Mesendoderm (in vitro differentiated cells): ENCODE measurements at regions not wholly inside any gene's neighbourhood (a gene's known extent, or its start where the extent isn't known, plus 50 kb on each side); places are given as distances from the start of the nearest gene placed in this dataset.

Experiments used
- DNase-seq: peaks from one replicate; pipeline ENCODE4 v3.0.0; 2013
- H2AK5ac ChIP-seq: 2 replicates; pipeline ENCODE4 v1.6.1; 2013; ENCODE audit warnings: low read length, inconsistent platforms
- H2BK120ac ChIP-seq: 2 replicates; pipeline ENCODE4 v1.6.1; 2013; ENCODE audit warnings: low read depth, mild to moderate bottlenecking, low read length, moderate library complexity, mixed read lengths
- H2BK15ac ChIP-seq: replicated peaks from 2 replicates; pipeline ENCODE4 v1.6.1; 2013; ENCODE audit warnings: low read depth, mild to moderate bottlenecking, moderate library complexity
- H2BK5ac ChIP-seq: 2 replicates; pipeline ENCODE4 v1.6.1; 2013; ENCODE audit warnings: low read length, inconsistent platforms
- H3K18ac ChIP-seq: 2 replicates; pipeline ENCODE4 v1.6.1; 2013; ENCODE audit warnings: mild to moderate bottlenecking, low read length, mixed read lengths
- H3K23ac ChIP-seq: one replicate; pipeline ENCODE4 v1.6.1; 2013; ENCODE audit warnings: low read length
- H3K27ac ChIP-seq: 2 replicates; pipeline ENCODE4 v1.5.1; 2013; ENCODE audit warnings: low read depth, mild to moderate bottlenecking, inconsistent platforms, low read length, moderate library complexity
- H3K27me3 ChIP-seq: 2 replicates; pipeline ENCODE4 v1.6.1; 2013; ENCODE audit warnings: low read length, control low read depth, mild to moderate bottlenecking, inconsistent platforms; ENCODE audit not compliant: insufficient read depth, poor library complexity
- H3K36me3 ChIP-seq: 2 replicates; pipeline ENCODE4 v1.6.1; 2013; ENCODE audit warnings: low read length, inconsistent platforms; ENCODE audit not compliant: control insufficient read depth, insufficient read depth
- H3K4ac ChIP-seq: one replicate; pipeline ENCODE4 v1.6.1; 2013; ENCODE audit warnings: low read depth, mild to moderate bottlenecking, low read length, moderate library complexity
- H3K4me1 ChIP-seq: 2 replicates; pipeline ENCODE4 v1.6.1; 2013; ENCODE audit warnings: low read depth, low read length, inconsistent platforms; ENCODE audit not compliant: control insufficient read depth
- H3K4me2 ChIP-seq: 2 replicates; pipeline ENCODE4 v1.6.1; 2013; ENCODE audit warnings: low read length
- H3K4me3 ChIP-seq: 2 replicates; pipeline ENCODE4 v1.5.1; 2013; ENCODE audit warnings: mild to moderate bottlenecking, low read length
- H3K56ac ChIP-seq: one replicate; pipeline ENCODE4 v1.6.1; 2013; ENCODE audit warnings: low read length
- H3K79me1 ChIP-seq: 2 replicates; pipeline ENCODE4 v1.6.1; 2013; ENCODE audit warnings: low read length, inconsistent platforms
- H3K79me2 ChIP-seq: 2 replicates; pipeline ENCODE4 v1.6.1; 2013; ENCODE audit warnings: mild to moderate bottlenecking, low read length; ENCODE audit not compliant: control insufficient read depth, insufficient read depth
- H3K9ac ChIP-seq: 2 replicates; pipeline ENCODE4 v1.6.1; 2013; ENCODE audit warnings: low read length, inconsistent platforms
- H4K5ac ChIP-seq: one replicate; pipeline ENCODE4 v1.6.1; 2013; ENCODE audit warnings: low read length
- H4K8ac ChIP-seq: one replicate; pipeline ENCODE4 v1.6.1; 2013; ENCODE audit warnings: low read depth, mild to moderate bottlenecking, control low read depth, low read length, moderate library complexity
- WGBS: extraction: QIAGEN DNeasy Blood & Tissue Kit; methylation state at CpG from one replicate; pipeline ENCODE4 v1.1.7; 2013; ENCODE audit warnings: low lambda C conversion rate, missing lambda C conversion rate; ENCODE audit not compliant: insufficient coverage; ENCODE audit errors: extremely low coverage; 5-methylcytosine and 5-hydroxymethylcytosine counted together

GRCh38 chr5:130436430-130436829 is 532.2 kb downstream of the CHSY3 start:
- Histone ChIP-seq H3K4me3 (no peak overlapping the region), H4K8ac (no peak overlapping the region), H3K79me1 (no peaks in the 10 kb centered on the region), H3K56ac (no peak overlapping the region), H3K4me2 (no peak overlapping the region), H3K23ac (no peak overlapping the region), H2AK5ac (no peak overlapping the region), H3K36me3 (no peaks in the 10 kb centered on the region), H3K4me1 (no peaks in the 10 kb centered on the region), H3K18ac (no peak overlapping the region), H3K27me3 (no peaks in the 10 kb centered on the region), H2BK120ac (no peak overlapping the region), H2BK5ac (no peak overlapping the region), H3K79me2 (no peaks in the 10 kb centered on the region), H2BK15ac (no peak overlapping the region), H3K9ac (no peak overlapping the region), H3K27ac (no peak overlapping the region), H3K4ac (no peak overlapping the region), H4K5ac (no peak overlapping the region)
- whole genome bisulfite sequencing, result 100% methylated on average over 1 of the region's 1 CpG
- no peak for DNase-seq

- Histone ChIP-seq H2BK15ac (no peak overlapping the region), H3K27ac (no peak overlapping the region)
- no CpG with 5 or more reads among the region's 6 CpGs for WGBS
These were observed 523.1 kb downstream of the CHSY3 start for GRCh38 chr5:130427222-130427955.

GRCh38 chr5:130425424-130425823 is 521.2 kb downstream of the CHSY3 start:
- no peak overlapping the region for H3K27ac ChIP-seq

More at GRCh38 chr5:130427222-130427955, 523.1 kb downstream of the CHSY3 start:
- Histone ChIP-seq H3K4me2 (no peak overlapping the region), H3K4ac (no peak overlapping the region), H3K18ac (no peak overlapping the region), H3K27me3 (no peaks in the 10 kb centered on the region), H4K5ac (no peak overlapping the region), H3K9ac (no peak overlapping the region), H2BK120ac (no peak overlapping the region), H2BK5ac (no peak overlapping the region), H3K4me1 (no peaks in the 10 kb centered on the region), H3K79me1 (no peaks in the 10 kb centered on the region), H3K79me2 (no peaks in the 10 kb centered on the region), H4K8ac (no peak overlapping the region), H2AK5ac (no peak overlapping the region), H3K56ac (no peak overlapping the region), H3K36me3 (no peaks in the 10 kb centered on the region), H3K4me3 (no peak overlapping the region), H3K23ac (no peak overlapping the region)
- no peak for DNase-seq

GRCh38 chr5:130424341-130424740 is 520.1 kb downstream of the CHSY3 start:
- Histone ChIP-seq H2BK5ac (no peak overlapping the region), H3K79me2 (no peaks in the 10 kb centered on the region), H2BK120ac (no peak overlapping the region), H3K4me3 (no peak overlapping the region), H3K9ac (no peak overlapping the region), H3K36me3 (no peaks in the 10 kb centered on the region), H3K4me2 (no peak overlapping the region), H3K56ac (no peak overlapping the region), H2AK5ac (no peak overlapping the region), H3K27me3 (no peaks in the 10 kb centered on the region), H2BK15ac (no peak overlapping the region), H4K8ac (no peak overlapping the region), H3K79me1 (no peaks in the 10 kb centered on the region), H3K4ac (no peak overlapping the region), H4K5ac (no peak overlapping the region), H3K4me1 (no peaks in the 10 kb centered on the region), H3K23ac (no peak overlapping the region), H3K27ac (no peak overlapping the region), H3K18ac (no peak overlapping the region)
- no CpG with 5 or more reads among the region's 2 CpGs for WGBS
- no peak for DNase-seq

More at GRCh38 chr5:130425424-130425823, 521.2 kb downstream of the CHSY3 start:
- no peak overlapping the region for H3K4me3 ChIP-seq
- H3K79me2 ChIP-seq, result no peaks in the 10 kb centered on the region
- H2BK5ac ChIP-seq, result no peak overlapping the region
- H2AK5ac ChIP-seq, result no peak overlapping the region
- no peak overlapping the region for H2BK120ac ChIP-seq
- no peak overlapping the region for H4K8ac ChIP-seq
- H3K4ac ChIP-seq, result no peak overlapping the region
- no peak overlapping the region for H4K5ac ChIP-seq
- no peak for DNase-seq
- no peak overlapping the region for H3K18ac ChIP-seq
- H3K56ac ChIP-seq, result no peak overlapping the region
- no peaks in the 10 kb centered on the region for H3K4me1 ChIP-seq
- H3K9ac ChIP-seq, result no peak overlapping the region
- WGBS, result no CpG with 5 or more reads among the region's 2 CpGs
- no peaks in the 10 kb centered on the region for H3K36me3 ChIP-seq
- H3K79me1 ChIP-seq, result no peaks in the 10 kb centered on the region
- H3K23ac ChIP-seq, result no peak overlapping the region
- H3K27me3 ChIP-seq, result no peaks in the 10 kb centered on the region
- no peak overlapping the region for H2BK15ac ChIP-seq
- H3K4me2 ChIP-seq, result no peak overlapping the region

- peak; percentile 61 for DNase-seq
- Histone ChIP-seq H4K5ac (no peak overlapping the region), H4K8ac (no peak overlapping the region), H3K79me1 (no peaks in the 10 kb centered on the region), H3K36me3 (no peaks in the 10 kb centered on the region), H3K4me3 (no peak overlapping the region), H3K18ac (no peak overlapping the region), H3K4me2 (no peak overlapping the region), H2BK15ac (no peak overlapping the region), H3K9ac (no peak overlapping the region), H3K4ac (no peak overlapping the region), H3K4me1 (no peaks in the 10 kb centered on the region), H3K23ac (no peak overlapping the region), H2BK5ac (no peak overlapping the region), H3K27me3 (no peaks in the 10 kb centered on the region), H3K27ac (no peak overlapping the region), H2BK120ac (no peak overlapping the region), H3K56ac (no peak overlapping the region), H2AK5ac (no peak overlapping the region), H3K79me2 (no peaks in the 10 kb centered on the region)
- no CpG with 5 or more reads among the region's 7 CpGs for WGBS
These were observed 498.6 kb downstream of the CHSY3 start for GRCh38 chr5:130402906-130403305.

GRCh38 chr5:130400091-130400490 is 495.8 kb downstream of the CHSY3 start:
- H3K27me3 ChIP-seq, result no peaks in the 10 kb centered on the region
- H3K4me3 ChIP-seq, result no peak overlapping the region
- no peak overlapping the region for H3K18ac ChIP-seq
- no peaks in the 10 kb centered on the region for H3K79me2 ChIP-seq
- no peak overlapping the region for H2AK5ac ChIP-seq
- H3K4ac ChIP-seq, result no peak overlapping the region
- H3K79me1 ChIP-seq, result no peaks in the 10 kb centered on the region
- H2BK5ac ChIP-seq, result no peak overlapping the region
- H4K8ac ChIP-seq, result no peak overlapping the region
- H3K9ac ChIP-seq, result no peak overlapping the region
- H3K23ac ChIP-seq, result no peak overlapping the region
- H3K27ac ChIP-seq, result no peak overlapping the region
- peak; percentile 37 for DNase-seq
- no peak overlapping the region for H2BK15ac ChIP-seq
- H3K4me2 ChIP-seq, result no peak overlapping the region
- H2BK120ac ChIP-seq, result no peak overlapping the region
- no peak overlapping the region for H4K5ac ChIP-seq
- H3K36me3 ChIP-seq, result no peaks in the 10 kb centered on the region
- H3K4me1 ChIP-seq, result no peaks in the 10 kb centered on the region
- H3K56ac ChIP-seq, result no peak overlapping the region
